ENCODE measurements at regions not wholly inside any gene's neighbourhood (a gene's known extent, or its start where the extent isn't known, plus 50 kb on each side); places are given as distances from the start of the nearest gene placed in this dataset.
"Not testable (repeated sequence)": the region's sequence is repeated elsewhere in the genome, so short reads cannot be mapped to it uniquely, and the experiment has no call there.

DNA sequence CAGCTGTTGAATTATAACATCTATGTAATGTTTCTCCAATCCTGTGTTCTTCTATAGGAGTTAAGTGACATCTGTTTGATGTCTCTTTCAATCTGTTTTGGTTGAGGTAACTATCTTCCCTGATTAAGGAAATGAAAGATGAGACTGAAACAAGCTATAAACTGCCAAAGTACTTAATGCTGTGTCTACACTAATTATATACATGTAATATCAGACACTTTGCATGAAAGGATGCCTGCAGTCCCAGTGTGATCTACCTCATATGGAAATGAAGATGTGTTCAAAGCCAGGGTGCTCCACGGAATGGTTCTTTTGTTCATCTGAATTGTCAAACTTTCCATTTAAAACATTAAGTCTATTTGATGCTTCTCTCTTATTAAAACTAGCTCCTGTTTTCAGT is 958.3 kb downstream of the GALC start:
- no peak for DNase-seq

DNA sequence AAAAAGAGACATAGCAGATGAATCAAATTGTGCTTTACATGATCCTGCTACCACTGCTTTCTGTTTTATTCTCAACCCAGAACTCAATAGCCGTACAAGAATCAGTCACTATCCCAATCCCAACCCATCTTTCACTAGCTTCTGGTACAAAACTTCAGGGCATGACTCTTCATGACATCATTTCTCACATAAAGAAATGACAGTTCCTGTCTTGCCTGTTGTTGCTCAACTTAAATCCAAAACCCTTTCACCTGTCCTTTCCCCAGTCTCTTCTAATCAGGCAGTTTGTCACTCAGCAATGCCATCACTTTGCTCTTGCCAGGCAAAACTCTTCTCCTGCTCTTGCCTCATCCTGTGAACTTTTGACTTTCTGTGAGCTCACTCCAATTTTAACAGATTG is 962.8 kb downstream of the GALC start:
- no peak for DNase-seq

DNA sequence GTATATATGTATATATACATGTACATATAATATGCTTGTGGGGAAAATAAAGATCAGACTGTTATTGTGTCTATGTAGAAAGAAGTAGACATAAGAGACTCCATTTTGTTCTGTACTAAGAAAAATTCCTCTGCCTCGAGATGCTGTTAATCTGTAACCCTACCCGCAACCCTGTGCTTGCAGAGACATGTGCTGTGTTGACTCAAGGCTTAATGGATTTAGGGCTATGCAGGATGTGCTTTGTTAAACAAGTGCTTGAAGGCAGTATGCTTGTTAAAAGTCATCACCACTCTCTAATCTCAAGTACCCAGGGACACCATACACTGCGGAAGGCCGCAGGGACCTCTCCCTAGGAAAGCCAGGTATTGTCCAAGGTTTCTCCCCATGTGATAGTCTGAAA is 972.9 kb downstream of the GALC start:
- DNase-seq, result not testable (repeated sequence)

DNA sequence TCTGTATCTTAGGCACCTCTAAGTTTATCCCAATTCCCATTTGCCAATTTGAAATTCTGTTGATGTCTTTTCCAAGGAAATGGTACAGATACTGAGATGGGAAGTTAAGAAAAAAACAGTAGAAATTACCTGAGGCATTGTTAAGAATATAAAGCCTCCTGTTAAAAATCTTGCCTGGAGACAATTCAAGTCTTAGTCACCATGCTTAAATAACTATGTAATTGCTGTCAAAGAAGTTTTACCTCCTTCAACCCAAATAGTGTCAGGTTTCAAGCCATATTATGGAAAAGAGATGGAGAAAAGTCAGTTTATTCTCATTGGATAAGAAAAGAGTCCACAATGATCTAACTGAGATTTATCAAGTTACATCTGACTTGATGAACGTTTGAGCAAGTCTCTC is 974.7 kb downstream of the GALC start:
- DNase-seq, result no peak

DNA sequence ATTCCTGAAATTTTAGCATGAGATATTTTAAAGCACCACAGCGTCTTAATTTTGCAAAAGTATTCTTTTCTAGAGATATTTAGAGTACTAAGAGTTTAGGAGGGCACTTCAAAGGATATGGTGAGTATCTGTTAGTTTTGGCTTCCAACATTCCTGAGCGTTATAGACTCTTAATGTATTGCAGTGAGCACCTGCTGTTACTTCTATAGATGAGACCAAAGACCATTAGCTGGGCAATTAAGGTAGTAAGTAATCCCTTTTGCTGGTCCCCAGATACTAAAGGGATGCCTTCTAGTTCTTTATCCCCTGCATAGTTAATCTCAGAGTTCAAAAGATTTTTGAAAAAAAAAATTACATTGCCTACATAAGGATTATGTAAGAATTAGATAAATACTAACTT is 975.6 kb downstream of the GALC start:
- no peak for DNase-seq

DNA sequence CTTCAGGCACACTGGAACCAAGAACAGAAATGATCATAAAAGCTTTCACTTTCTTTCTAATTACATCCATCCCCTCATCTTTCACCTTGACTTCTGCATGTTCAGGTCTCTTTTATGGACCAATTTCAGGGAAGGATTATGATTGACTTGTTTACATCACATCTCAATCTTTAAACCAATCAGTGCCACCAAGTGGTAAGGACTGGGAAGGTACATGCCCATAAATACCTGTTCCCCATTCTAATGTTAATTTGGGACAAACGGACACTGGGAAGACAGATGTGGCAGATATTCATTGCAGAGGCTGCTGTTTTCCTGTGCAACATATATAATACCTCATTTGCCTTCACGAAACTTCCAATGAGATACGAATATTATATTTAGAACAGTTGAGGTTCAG is 978.1 kb downstream of the GALC start:
- no peak for DNase-seq

DNA sequence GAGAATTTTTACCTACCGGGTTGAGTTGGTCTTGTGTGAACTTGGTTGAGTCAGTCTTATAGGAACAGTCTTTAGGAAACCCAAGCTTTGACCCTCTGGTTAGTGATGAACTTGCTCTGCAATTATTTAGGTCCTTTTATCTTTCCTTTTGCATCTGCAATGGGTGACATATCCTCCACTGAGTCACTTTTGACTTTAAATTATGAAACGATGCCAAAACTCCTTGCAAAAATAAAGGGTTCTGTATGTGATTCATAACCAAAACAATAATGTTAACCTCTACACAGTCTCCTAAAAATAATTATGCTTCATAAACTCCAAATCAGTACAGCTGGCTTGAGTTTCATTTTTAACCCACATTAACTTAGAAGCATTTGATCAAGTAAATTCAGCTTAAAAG is 979.4 kb downstream of the GALC start:
- DNase-seq, result no peak

DNA sequence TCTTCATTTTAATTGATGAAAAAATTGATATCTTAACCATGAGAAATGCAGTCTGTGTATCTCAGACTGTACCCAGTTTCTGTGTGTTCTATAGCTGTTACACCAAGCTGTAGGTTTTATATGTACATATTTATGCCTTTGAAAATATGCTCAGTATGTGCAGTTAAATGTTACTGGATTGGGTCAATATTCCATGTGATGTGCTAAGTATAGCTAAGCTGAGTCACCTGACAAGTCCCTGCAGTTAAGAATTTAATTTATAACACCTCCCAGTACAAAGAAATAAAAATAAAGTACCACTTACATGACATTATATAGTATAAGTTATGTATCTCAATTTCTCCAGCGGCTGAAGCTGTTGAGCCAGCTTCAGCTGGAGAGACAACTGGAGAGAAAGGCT is 984.0 kb downstream of the GALC start:
- no peak for DNase-seq

DNA sequence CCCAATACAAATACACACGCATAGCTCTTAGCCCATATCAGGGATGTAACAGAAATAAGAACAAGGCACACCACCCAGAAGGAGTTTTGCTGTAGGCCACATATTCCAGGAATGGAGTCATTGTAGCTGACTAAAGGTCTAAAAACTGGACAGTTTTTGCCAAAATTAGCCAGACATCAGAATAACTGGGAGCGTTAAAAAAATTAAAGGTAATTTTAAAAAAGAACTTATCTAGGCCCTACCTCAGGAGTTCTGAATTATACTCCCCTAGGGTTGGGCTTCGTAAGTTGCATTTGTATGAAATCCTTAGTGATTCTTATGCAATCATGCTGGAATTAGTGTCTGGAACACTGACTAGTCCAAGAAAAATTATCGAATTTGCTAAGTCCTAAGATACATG is 987.7 kb downstream of the GALC start:
- no peak for DNase-seq

DNA sequence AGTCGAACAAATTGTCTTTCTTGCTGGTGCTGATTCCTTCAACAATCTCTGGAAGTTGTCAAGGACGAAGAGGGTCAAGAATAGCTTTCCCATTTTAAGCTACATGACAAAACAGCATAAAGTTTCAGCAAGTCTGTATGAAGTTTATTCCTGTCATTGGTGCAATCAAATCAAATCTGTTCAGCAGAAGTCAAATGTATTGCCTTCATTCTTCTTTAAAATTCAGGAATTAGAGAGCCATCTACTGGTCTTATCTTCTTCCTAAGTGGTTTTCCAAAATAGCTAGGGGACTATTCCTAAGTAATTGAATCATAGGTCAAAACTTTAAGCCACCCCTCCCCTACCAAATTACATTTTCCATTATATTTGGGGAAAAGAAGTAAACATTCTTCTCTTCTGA is 990.2 kb downstream of the GALC start:
- DNase-seq, result no peak

DNA sequence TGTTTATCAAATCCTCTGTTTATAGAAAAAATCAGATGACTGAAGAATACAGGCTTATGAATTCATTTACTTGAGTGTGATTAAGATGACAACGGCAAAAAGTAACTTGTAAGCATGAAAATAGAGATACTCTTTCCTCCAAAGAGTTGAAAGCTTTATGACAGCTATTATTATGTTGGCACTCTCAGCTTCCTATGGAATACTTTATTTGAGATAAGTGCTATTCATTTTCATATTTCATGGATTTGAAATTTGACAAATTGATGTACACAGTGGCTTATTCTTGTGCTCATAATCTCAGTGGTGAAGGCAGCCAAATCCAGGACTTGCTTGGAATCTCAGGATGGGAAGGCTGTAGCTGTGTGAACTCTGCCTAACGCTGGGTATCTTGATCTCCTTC is 991.6 kb downstream of the GALC start:
- DNase-seq, result no peak

DNA sequence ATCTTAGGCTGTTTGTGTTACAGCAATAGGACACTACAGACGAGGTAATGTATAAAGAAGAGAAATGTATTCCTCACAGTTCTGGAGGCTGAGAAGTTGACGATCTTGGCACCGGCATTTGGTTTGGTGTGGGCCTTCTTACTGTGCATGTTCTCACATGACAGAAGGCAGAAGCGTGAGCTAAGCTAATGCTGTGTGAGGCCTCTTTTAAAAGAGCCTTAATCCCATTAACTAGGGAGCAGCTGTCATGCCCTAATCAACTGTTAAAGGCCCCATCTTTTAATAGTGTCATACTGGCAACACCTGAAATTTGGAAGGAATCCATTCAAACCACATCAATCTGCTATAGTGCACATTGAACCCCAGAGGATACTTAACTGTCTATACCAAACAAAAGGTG is 992.9 kb downstream of the GALC start:
- DNase-seq, result no peak

DNA sequence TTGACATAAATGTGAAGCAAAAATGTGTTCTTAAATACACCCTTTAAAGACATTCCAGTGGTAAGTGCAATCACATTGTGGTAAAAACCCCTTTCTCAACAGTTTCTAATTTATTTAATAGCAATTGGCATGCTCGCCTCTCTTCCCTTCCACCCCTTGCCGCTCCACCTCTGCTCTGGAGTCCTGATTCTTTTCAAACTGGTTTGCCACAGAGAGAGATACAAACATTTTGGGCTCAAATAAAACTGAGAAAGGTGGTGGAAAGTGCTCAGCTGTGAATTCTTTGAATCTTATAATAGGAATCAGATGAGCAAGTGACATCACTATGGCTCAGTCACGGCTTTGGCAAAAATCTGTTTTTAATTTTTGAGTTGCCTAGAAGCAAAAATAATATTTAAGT is 993.9 kb downstream of the GALC start:
- DNase-seq, result no peak

DNA sequence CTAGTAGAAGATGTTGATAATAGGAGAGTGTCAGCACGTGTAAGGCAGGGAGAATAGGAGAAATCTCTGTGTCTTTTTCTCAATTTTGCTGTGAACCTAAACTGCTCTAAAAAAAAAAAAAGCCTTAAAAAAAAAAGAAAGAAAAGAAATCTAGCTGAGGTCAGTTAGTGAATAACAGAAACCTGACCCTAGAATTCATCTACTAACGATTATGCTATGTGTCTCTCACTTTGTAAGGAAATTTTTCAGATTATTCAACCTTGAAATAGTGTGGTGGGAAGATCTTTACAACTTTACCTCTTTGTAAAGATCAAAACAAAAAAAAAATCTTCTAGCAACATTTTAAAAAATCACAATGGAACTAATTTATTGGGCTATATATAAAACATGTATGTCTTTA is 995.7 kb downstream of the GALC start:
- DNase-seq, result no peak

DNA sequence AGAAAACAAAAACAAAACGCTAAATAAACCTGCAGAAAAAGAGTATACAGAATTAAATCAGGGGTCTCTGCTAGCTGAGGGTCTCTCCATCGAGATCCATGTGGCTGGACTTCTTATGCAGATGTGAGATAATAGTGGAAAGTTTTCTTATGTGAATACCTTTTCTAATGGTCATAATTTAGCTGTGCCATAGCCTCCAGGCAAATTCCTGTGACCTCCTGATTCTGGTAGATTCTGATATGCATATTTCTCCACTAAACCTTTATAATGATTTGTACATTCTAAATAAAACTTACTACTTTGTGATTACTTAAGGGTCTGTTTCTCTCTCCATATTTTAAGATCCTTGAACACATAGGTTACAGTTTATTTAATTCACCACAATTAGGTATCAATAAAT is 1002.6 kb downstream of the GALC start:
- DNase-seq, result no peak

DNA sequence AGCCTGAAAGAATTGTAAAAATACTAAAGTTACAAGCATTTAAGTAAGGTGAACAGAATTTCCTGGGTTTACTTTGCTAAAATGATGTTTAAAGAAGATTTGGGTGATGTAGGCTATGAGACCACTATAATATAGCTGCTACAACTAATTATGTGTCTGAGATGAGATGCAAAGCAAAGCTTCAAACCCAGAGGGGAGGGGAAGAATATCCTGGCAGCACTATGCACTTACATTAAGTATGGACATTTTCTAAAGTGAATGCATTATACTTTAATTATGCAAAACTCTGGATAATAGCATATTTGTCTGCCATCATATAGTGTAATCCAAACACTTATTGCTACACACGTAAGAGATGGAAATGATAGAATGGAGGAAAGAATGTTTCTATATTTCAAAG is 1003.7 kb downstream of the GALC start:
- DNase-seq, result no peak

DNA sequence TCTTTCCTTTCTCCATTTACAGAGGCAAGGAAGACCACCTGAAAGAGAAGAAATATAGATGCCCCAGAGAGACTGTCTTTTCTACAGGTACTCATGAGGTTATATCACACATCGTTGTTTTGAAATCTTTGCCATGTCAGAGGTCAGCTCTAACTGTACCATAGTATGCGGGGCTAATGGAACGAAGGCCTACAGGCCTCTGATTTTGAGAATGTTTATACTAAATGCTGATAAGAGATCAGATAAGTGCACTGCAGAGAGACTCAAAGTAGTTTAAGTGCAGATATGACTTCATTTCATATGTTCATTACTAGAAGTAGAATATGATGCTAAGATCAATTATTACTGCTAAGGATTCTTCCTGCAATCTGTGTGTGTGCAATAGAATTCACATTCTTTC is 1005.0 kb downstream of the GALC start:
- DNase-seq, result no peak

DNA sequence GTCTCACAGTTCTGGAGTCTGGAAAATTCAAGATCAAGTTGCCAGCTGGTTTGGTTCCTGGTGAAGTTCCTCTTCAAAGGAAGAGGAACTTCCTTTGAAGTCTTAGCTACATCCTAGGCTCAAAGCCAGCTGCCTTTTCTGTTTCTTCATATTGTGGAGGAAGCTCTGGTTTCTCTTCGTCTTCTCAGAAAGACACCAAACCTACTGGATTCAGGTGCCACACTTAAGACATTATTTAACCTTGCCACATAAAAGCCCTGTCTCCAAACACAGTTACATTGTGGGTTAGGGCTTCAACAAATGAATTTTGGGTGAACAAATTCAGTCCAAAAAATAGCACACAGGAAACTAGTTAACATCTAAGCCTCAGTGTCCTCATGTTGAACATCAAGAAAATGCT is 1019.8 kb downstream of the GALC start:
- DNase-seq, result no peak

DNA sequence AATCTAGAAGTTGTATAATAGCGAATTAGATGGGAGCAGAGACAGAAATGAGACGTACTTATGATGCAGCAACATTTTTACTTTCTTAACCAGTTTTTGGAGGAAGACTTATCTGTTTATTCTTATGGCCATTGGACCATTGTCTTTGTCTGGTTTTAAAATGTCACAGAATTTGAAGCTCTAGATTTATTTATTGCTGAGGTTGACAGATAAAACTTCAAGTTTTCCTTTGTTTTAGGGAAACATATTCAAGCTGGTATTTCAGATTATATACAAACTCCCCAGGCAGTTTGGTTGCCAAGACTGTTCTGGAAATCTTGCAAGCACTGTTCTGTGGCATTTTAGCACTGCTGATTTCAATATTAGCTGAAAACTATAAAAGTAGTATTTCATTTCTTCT is 1021.7 kb downstream of the GALC start:
- DNase-seq, result no peak

DNA sequence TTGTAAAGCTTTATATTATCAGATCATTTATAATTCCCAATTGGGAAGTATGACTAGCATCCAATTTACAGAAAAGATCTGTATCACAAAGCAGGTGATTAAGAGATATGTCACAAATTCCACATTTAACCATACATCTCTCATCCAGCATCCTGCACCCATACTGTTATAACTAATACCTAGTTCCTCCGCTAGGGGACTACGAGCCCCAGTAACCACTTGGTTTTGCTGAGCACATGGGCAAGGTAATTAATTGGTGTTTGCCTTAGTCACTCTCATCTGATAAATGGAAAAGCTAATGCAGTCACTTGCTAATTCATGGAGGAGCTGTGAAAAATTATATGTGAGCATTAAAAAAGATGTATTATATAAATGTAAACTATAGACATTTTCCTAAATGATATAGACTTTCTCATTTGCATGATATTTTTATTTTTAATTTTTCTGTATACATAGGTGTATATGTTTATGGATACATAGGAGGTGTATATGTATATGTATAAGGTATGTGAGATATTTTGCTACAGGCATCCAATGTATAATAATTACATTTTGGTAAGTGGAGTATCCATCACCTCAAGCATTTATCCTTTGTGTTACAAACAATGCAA is 1031.8 kb downstream of the GALC start:
- DNase-seq, result no peak

DNA sequence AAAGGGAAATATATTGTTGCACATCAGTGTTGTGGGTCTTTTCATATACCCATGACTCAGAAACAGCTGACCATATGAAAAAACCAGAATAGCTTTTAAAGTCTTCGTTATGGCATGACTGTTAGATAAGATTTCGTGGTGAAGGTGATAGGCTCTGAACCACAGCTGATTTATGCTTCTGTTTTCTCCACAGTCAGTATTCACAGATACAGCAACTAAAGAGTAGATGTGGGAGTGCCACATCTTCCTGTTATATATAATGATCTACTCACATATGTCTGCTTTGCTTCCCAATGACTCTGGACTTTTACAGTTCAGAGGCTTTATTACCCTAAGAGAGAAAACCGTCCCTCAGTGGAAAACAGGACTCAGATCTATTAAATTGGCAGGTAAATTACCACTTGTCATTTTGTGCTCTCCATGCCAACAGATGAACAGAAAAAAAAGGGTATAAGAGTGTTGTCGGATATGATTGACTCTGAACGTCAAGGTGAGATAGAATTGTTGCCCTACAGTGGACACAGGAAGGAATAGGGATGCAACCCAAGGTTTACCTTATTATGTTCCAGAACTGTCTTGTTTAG is 1037.1 kb downstream of the GALC start:
- no peak for DNase-seq

DNA sequence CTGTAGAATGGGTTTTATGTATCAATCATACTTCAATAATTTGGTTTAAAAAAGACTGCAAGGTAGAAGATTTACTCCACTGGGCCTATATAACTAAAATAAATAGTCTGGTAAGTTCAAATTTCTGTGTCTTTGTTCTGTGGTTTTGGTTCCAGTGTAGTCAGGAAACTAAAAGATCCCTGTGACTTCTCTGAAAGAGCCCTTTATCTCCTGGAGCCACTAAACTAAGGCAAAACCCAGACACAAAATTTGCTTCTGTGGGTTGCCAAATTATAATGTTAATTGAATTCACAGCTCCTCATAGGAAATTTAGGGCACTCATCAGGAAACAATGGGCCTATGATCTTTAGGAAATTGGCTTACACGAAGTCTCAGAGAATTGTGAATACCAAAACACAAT is 1038.4 kb downstream of the GALC start:
- no peak for DNase-seq

DNA sequence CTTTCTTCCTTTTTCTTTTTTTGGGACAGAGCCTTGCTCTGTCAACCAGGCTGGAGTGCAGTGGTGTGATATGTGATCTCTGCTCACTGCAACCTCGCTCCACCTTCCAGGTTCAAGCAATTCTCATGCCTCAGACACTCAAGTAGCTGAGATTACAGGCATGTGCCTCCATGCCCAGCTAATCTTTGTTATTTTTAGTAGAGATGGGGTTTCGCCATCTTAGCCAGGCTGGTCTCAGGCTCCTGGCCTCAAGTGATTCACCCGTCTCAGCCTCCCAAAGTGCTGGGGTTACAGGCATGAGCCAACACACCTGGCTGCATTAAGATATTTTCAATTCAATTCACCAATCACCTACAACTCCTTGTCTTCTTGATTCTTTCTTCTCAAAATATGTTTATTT is 1046.5 kb downstream of the GALC start:
- no peak for DNase-seq

DNA sequence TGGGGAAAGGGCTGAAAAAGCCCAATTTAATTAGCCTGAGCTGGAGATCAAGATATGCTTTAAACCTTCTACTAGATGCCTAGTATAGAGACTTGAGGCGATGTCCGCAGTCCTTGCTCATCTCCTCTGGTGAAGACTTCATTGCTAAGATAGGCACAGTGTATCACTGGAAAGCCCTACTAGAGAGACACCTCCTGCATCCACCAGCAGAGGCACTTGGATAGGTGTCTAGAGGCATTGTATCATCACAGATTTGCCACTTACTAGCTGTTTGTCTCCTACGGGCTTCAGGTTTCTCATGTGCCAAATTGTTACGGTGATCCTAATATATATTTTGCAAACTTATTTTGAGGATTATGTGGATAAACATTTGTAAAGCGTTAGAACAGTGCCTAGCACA is 1048.5 kb downstream of the GALC start:
- DNase-seq, result no peak

Data from NK-92 treated with Interleukin-12 subunit alpha and Interleukin-12 subunit beta, amount 100 ng/mL, for 24 hours (cell line).